Endothelial cell (in vitro differentiated cells): ENCODE measurements at regions not wholly inside any gene's neighbourhood (a gene's known extent, or its start where the extent isn't known, plus 50 kb on each side); places are given as distances from the start of the nearest gene placed in this dataset.

Experiments used
- DNase-seq: peaks from one replicate; pipeline ENCODE4 v3.0.0; 2021; ENCODE audit warnings: low spot score
- H3K27ac Mint-ChIP-seq: one replicate; pipeline ENCODE4 v1.8.0; 2021; ENCODE audit warnings: mixed read lengths, inconsistent platforms; ENCODE audit not compliant: unreplicated experiment
- H3K27me3 Mint-ChIP-seq: one replicate; pipeline ENCODE4 v1.8.0; 2021; ENCODE audit warnings: mild to moderate bottlenecking, moderate library complexity, mixed read lengths, inconsistent platforms; ENCODE audit not compliant: unreplicated experiment
- H3K36me3 Mint-ChIP-seq: one replicate; pipeline ENCODE4 v1.8.0; 2021; ENCODE audit warnings: mild to moderate bottlenecking, low read depth, mixed read lengths, inconsistent platforms; ENCODE audit not compliant: unreplicated experiment
- H3K4me1 Mint-ChIP-seq: one replicate; pipeline ENCODE4 v1.8.0; 2021; ENCODE audit warnings: mild to moderate bottlenecking, mixed read lengths, inconsistent platforms; ENCODE audit not compliant: unreplicated experiment
- H3K4me3 Mint-ChIP-seq: one replicate; pipeline ENCODE4 v1.8.0; 2021; ENCODE audit warnings: mild to moderate bottlenecking, mixed read lengths, inconsistent platforms; ENCODE audit not compliant: unreplicated experiment
- H3K9me3 Mint-ChIP-seq: one replicate; pipeline ENCODE4 v1.8.0; 2021; ENCODE audit warnings: mixed read lengths, inconsistent platforms; ENCODE audit not compliant: unreplicated experiment
- CTCF ChIP-seq: fragments of 200-600 bp; sonication (generic); IDR thresholded peaks from one replicate; pipeline ENCODE4 v1.5.0; 2021; ENCODE audit warnings: antibody characterized with exemption; ENCODE audit not compliant: unreplicated experiment

GRCh38 chrX:5802391-5802790 lies 426.3 kb downstream of the NLGN4X start:
- H3K27me3 Mint-ChIP-seq = no peaks in the 10 kb centered on the region
- no peak overlapping the region for H3K4me3 Mint-ChIP-seq
- H3K36me3 Mint-ChIP-seq = no peaks in the 10 kb centered on the region
- no peaks in the 10 kb centered on the region for H3K9me3 Mint-ChIP-seq
- no peak for TF ChIP-seq CTCF
- no peak overlapping the region for H3K27ac Mint-ChIP-seq
- DNase-seq = no peak
- no peaks in the 10 kb centered on the region for H3K4me1 Mint-ChIP-seq

- no peak overlapping the region for H3K27ac Mint-ChIP-seq
- H3K36me3 Mint-ChIP-seq = no peaks in the 10 kb centered on the region
- no peak for TF ChIP-seq CTCF
- no peak overlapping the region for H3K4me3 Mint-ChIP-seq
- H3K4me1 Mint-ChIP-seq = no peaks in the 10 kb centered on the region
- DNase-seq = no peak
- no peaks in the 10 kb centered on the region for H3K9me3 Mint-ChIP-seq
- peaks cover 2% of the 10 kb centered on the region for H3K27me3 Mint-ChIP-seq
These were observed 436.9 kb downstream of the NLGN4X start for GRCh38 chrX:5791721-5792120.

- Mint-ChIP-seq H3K27ac (no peak overlapping the region), H3K27me3 (peaks cover 2% of the 10 kb centered on the region), H3K36me3 (no peaks in the 10 kb centered on the region), H3K4me3 (no peak overlapping the region), H3K9me3 (no peaks in the 10 kb centered on the region), H3K4me1 (no peaks in the 10 kb centered on the region)
- TF ChIP-seq CTCF = no peak
- DNase-seq = no peak
These were observed 439.8 kb downstream of the NLGN4X start for GRCh38 chrX:5788910-5789309.

- Mint-ChIP-seq H3K9me3 (no peaks in the 10 kb centered on the region), H3K27ac (no peak overlapping the region), H3K36me3 (no peaks in the 10 kb centered on the region), H3K4me1 (no peaks in the 10 kb centered on the region), H3K27me3 (no peaks in the 10 kb centered on the region), H3K4me3 (no peak overlapping the region)
- no peak for TF ChIP-seq CTCF
- DNase-seq = no peak
These were observed 447.8 kb downstream of the NLGN4X start for GRCh38 chrX:5780821-5781220.

GRCh38 chrX:5775846-5776430 lies 452.7 kb downstream of the NLGN4X start:
- Mint-ChIP-seq H3K4me3 (no peak overlapping the region), H3K9me3 (no peaks in the 10 kb centered on the region), H3K27me3 (no peaks in the 10 kb centered on the region), H3K27ac (no peak overlapping the region), H3K36me3 (no peaks in the 10 kb centered on the region), H3K4me1 (no peaks in the 10 kb centered on the region)
- TF ChIP-seq CTCF = no peak
- DNase-seq = no peak
